HG03280 (cell line): ENCODE measurements at regions not wholly inside any gene's neighbourhood (a gene's known extent, or its start where the extent isn't known, plus 50 kb on each side); places are given as distances from the start of the nearest gene placed in this dataset.

Experiments
- ATAC-seq: cut with Tn5 transposase; IDR thresholded peaks from one replicate; pipeline ENCODE4 v1.9.1; 2021; ENCODE audit warnings: mild to moderate bottlenecking, moderate library complexity; ENCODE audit not compliant: unreplicated experiment

DNA sequence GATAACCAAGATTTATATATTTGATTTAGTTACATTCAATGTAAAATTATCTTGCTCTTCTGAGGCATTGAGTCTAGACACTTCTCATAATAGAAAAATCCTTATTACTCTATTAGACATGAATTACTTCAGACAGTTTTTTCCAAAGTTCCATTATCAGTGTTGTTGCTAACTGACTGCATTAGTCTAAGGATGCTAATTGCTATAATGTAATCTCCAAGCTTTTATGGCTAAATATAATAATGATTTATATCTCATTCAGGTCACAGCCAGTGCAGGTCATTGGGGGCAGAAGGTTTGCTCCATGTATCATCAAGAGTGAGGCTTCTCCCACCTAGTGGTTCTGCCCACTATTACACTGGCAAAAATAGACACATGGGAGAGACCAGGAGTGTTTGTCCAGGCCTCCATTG lies 377.2 kb upstream of the DDI1 start:
- no peak for ATAC-seq

DNA sequence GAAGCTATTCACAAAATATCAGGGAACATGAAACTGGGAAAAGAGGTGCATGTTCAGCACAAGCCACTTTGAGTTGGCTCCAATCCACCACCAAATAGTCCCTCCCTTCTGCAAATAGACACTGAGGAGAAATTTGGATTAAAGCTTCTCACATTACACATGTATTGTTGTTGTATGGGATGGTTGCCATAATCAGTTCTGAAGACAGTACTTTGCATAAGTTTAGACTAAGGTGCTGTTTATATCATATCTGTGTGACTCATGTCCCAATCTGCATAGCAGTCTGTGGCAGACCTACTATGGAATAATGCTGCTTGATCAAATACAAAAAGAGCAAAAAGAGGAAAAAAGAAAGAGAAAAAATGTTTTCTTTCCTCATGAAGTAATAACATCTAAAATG lies 376.7 kb upstream of the DDI1 start:
- no peak for ATAC-seq

DNA sequence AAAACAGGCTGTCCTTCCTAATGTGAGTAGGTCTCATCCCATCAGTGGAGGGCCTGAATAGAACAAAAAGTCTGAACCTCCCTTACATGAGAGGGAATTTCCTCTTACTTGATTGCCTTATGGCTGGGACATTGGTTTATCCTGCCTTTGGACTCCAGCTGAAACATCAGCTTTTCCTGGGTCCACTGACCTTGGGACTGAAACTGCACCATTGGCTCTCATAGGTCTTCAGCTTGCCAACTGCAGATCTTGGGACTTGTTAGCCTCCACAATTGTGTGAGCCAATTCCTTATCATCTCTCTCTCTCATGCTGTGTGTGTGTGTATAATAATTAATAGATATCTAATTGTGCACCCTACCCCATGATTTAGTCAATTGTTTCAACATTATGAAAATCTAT lies 375.3 kb upstream of the DDI1 start:
- no peak for ATAC-seq

DNA sequence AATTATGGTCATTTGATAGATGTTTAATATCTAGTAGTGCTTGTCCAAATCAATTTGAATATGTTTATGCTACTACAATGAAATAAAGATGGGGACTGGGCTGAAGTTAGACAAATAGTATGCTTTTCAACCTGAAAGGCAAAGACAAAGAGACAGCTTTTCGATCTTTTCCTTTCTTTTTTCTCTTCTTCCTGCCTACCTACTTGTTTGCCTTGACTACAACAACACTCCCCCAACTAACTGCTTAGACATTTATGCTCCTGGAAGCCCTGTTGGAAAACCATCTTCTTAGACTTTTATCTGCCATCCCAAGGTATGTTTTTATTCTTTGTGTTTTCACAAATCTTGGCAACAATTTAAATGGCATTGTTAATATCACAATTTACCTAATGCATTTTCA lies 374.4 kb upstream of the DDI1 start:
- no peak for ATAC-seq

DNA sequence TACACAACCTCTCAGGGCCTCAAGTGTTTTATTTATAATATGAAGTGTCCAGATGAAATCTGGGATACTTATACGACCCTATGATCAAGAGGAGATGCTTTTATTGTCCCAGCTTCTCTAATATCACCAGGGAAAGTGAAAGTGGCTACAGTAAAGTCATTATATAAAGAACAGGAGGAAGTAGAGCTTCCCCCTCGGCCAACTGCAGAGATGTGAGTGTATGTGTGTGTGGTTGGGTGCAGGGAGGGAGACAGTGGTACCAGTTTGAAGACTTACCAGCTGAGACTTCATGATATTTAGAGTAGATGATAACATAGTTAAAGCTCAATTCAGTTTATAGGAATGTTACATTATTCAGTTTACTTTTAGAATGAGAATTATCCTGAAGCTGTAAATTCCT lies 373.6 kb upstream of the DDI1 start:
- no peak for ATAC-seq

DNA sequence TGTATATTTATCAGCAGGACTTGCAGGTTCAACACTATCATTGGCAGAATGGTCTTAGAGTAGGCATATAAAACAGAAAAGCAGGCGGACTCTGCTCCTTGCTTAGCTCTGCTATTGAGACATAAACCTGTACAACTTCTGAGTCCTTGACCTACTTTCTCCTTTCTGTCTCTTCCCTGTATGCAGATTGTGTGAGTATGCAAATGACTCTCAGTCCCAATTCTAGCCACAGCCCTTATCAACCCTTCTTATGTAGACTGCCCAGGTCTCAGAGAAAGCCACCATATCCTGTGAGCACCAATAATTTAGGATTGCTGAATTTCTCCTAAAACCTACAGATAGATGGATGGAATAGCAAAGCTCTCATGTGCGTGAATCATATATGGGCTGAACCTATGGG lies 367.6 kb upstream of the DDI1 start:
- ATAC-seq: no peak

DNA sequence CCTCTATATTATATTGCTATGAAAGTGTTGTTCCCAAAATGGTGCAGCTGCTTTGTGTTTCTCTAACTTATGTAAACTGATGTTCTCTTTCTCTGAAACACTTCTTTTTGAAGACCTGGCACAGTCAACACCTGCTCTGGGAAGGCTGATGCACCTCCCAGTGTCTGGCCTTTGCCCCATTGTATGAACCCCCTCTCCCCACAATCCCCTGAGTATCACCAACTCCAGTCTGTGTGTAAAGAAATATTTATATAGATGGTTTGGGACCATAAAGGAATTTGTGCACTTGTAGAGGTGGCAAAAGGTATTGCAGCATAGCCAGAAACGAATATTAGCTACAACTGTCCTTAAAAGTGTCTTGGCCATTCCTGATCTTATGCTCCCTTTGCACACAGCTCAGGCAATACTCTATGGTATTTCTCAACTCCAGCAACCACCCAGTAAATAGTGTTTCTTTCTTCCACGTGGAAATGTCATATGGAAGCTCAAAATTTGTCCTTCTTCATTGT lies 365.2 kb upstream of the DDI1 start:
- no peak for ATAC-seq

DNA sequence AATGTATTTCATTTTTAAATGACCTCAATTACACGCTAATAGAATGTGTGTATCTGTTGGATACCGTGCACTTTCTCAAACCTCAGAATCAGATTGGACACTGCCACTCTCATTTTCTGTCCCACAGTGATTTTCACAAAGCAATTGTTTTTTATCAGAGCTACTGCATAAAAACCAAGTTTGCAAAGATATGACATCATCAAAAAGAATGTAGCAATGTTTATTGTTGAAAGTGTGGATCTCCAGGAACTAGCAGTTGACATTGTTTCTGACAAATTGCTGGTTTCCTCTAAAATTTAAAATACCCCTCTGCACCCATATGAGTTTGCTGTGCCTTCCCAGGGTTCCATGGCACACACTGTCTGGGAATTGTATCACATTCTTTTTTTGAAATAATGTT lies 362.7 kb upstream of the DDI1 start:
- ATAC-seq: no peak

DNA sequence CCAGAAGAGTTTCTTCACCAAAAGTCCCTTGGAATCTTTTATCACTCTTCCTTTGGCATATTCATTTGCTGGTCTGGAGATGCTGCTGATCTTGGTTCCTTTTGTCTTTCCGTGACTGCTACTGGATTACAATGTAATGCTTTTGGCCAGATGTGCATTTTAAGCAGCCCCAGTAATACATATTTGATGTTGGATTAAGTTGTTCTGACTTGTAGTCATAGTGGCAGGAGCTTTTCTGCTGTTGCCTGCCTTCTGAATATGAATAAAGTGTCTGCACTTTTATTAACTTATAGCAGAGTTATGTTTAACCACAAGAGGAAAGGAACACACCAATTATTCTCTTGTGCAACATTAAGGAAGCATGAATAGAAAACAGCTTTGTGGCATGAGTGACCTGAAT lies 360.0 kb upstream of the DDI1 start:
- ATAC-seq: no peak

DNA sequence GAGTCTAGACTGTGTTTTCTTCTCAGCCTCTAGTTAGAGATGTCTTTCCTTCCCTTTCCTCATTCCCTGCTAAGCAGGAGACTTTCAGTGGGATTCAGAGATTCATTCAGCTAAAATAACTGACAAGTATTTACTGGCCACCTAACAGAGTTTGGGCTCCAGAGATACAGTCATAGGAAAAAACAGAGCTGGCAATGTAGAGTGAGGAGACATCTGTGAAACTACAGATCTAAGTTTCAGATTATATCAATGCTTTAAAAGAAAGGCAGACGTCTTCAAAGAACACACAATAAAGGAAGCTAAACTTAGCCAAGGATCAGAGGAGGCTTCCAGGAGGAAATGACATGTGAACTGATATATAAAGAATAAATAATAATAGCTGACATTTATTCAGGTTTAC lies 355.6 kb upstream of the DDI1 start:
- ATAC-seq: no peak

DNA sequence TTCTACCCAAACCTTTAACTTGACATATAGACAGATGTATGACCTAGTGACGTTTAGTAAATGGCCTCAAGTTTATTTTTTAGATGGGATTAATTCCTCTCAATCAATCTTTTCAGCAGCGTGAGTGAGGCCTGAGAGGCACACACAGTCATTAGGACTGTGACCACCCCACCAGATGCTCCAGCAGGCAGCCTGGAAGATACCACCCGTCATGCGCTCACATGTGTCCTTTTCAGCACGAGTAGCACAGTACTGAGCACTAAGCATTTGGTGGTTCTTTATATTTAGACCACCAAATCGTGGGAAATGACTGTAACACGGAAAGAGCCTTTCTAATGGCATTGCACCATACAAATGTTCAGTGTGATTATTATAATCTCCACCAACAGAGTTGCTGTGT lies 354.6 kb upstream of the DDI1 start:
- peak; percentile 10 for ATAC-seq

DNA sequence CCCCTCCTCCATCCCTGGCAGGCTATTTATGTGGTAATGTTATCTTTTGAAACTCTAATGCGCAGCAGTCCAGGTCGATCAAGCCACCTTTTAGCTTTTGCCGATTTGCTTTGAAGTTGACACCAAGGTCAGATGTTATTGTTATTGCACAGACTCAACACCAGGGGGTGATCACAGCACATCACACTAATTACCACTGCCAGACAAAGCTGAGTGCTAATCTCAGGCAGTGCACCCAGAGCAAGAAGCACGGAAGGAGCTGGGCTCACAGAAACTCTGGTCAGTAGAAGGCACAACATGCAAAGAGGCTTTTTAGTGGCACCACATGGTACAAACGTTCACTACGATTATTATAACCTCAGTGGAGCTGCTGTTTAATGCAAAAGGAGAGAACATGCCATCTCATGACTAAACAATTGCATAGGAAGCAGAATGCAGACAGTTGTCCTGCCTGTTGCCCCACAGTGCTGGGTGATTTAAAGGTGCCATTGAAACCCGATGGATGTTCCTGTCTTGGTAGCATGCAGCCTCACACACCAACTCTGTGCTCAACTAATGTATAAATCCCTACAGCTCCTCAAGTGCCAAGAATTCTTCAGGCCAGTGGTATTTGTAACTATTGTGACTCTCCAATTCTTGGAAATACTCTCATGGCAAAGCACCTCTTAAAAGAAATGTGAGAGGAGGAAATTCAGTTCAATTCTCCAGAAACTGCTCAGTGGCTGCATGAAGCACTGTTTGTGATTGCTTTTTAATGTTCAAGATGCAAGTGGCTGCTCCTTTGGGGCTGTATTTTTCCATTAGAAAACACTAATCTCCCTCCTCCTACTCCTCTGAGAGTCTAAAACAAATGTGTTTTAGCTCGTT lies 353.9 kb upstream of the DDI1 start:
- peak; percentile 97 for ATAC-seq

DNA sequence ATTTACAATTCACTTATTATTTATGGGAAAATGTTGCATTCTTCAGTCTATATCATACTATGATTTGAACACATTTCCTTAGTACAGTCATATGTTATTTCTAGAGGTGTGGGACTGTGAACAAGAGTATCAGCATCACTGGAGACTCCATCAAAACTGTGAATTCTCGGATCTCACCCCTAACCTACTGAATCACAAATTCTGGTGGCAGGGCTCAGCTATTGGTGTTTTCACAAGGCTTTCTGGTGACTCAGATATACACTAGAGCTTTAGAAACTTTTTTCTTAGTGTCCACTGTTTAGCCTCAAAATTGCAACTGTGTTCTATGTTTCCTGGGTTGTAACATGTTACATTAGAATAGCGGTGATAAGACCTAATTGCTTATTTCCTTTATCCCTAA lies 352.9 kb upstream of the DDI1 start:
- no peak for ATAC-seq

DNA sequence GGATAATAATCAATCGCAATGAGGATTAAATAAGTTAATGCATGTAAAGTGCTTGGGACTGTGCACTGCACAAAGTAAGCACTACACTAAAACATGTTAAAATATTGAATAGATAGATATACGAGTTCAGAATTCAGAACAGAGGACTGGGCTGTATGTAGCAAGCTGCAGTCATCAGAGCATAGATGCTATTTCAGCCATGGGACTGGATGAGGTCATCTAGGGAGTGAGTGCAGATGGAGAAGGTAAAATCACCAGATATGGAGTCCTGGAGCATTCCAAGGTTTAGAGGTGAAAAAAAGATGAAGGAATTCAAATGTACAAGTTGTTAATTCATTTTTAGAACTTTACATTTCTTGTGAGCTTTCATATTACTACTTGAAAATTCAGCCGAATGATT lies 347.5 kb upstream of the DDI1 start:
- no peak for ATAC-seq

DNA sequence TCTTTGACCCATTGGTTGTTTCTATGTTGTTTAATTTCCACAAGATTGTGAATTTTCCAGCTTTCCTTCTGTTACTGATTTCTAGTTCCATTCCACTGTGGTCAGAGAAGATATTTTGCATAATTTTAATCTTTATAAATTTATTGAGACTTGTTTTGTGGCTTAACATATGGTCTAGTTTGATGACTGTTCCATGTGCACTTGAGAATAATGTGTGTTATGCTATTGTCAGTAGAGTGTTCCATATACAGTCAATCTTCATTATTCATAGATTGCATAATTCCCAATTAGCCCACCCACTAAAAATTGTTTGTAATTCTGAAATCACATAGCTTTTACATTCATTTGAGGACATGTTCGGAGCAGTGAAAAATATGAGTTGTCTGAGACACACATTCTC lies 346.1 kb upstream of the DDI1 start:
- no peak for ATAC-seq

DNA sequence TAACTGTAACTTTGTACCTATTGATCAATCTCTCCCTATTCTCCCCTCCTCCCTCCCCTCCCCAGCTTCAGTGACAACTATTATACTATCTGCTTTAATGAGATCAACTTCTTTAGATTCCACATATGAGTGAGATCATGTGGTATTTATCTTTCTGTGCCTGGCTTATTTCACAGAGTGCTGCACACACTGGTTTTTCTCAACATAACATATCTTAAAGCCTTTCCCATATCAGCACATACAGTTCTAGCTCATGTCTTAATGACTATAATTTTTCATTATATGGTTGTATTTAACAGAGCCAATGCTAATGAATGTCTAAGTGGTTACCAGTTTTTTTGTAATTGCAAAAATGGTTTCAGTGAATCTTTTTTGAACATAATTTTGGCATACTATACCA lies 340.3 kb upstream of the DDI1 start:
- ATAC-seq: no peak

DNA sequence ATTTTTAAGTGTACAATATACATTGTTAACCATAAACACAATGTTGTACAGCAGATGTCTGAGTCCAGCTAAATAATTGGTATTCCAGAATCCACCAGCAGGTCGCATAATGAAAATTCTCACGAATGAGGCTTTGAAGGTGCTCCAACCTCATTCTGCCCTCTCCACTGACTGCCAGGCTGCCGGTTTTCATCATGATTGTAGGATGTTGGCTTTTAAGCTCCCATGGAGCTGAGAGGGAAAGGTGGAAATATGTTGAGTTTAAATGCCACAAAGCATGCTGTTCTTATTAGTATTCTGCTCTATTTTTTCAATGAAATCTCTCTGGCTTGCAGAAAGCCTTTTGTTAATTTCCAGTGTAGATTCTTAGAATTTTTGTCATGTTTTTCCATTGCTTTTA lies 337.2 kb upstream of the DDI1 start:
- no peak for ATAC-seq

DNA sequence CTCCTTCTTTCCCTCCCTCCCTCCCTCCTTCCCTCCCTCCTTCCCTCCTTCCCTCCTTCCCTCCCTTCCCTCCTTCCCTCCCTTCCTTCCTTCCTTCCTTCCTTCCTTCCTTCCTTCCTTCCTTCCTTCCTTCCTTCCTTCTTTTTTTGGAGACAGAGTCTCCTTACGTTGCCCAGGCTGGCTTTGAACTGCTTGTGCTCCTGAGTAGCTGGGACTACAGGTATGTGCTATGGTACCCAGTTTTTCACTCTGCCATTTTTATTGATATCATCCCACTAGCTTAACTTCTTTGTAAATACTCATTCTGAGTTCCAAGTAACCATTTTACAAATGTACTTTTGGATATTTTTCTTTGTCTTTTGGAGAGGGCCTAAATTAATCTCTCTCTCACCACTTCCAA lies 336.8 kb upstream of the DDI1 start:
- ATAC-seq: no peak

DNA sequence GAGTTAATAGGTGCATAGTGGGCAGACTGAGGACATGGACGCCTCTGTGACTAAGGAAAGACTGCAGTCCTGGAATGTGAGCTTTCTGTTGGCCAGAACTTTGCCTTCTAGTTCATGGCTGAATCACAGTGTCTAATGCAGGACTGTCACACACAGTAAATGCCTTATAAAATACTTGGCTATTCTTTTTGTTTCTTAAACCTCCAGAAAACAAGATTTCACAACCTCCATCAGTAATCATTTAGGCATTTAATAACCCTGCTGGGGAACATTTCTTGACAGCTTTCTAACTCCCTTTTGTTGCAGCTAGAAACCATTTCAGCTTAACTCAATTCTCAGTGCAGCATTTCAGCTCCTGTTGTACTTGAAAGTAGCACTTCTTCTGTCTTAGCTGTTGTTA lies 335.8 kb upstream of the DDI1 start:
- no peak for ATAC-seq

DNA sequence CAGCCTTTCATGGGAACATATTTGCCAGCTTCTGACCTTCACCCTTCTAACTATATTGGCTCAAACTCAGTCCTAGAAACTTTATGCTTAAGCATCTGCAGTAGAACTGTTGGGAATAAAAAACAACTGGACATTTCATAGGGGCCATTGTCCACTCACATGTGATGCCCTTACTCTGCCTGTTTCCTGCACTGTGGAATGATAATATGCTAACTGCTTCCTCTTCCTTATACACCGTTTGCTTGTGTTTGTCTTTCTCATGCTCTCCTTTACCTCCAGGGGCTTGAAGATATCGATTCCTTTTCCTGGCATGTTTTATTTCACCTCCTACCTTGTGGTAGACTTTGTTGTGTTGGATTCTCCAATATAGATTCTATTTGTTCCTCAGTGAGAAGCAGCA lies 333.0 kb upstream of the DDI1 start:
- no peak for ATAC-seq

DNA sequence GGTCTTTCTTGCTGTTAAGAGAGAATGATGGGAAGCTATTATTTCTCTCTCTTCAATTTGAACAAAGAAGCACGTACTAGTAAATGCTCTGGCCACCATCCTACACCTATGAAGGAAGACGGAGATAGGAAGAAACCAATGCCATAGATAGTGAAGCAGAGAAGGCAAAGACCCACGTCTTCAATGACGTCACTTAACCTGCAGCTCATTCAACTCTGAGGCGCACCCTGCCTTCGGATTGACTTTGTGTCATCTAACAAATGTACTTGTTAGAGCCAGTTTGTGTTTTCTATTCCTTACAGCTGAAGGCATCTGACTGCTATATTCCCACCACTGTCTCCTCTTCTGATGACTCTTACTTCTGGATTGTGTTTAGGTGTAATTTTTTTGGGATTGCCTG lies 332.5 kb upstream of the DDI1 start:
- no peak for ATAC-seq

DNA sequence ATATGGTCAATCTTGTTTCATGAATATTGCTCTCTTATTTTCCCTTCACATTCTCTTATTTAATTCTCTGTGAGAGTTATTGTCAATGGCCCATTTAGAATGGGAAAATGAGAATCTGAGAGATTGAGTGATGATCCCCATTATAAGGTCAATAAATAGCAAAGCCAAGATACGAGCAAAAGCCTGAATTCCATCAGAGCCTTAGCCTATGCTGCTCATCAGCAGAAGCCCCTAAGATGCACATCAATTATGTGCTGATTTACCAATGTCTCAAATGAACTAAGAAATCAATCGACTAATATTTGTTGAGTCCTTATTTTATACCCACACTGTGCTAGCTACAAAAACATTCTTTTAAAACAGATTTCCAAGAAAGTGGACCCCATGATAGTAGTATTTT lies 330.8 kb upstream of the DDI1 start:
- ATAC-seq: no peak

DNA sequence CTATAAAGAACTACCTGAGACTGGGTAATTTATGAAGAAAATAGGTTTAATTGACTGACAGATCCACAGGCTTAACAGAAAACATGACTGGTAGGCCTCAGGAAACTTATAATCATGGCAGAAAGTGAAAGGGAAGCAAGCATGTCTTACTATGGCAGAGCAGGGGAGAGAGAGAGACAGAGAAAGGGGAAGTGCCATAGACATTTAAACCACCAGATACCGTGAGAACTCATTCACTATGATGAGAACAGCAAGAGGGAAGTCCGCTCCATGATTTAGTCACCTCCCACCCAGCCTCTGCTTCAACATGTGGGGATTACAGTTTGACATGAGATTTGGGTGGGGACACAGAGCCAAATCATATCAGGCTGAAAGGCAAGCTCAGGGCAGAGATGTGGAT lies 327.1 kb upstream of the DDI1 start:
- peak; percentile 45 for ATAC-seq
